ENCODE measurements at regions not wholly inside any gene's neighbourhood (a gene's known extent, or its start where the extent isn't known, plus 50 kb on each side); places are given as distances from the start of the nearest gene placed in this dataset.

DNA sequence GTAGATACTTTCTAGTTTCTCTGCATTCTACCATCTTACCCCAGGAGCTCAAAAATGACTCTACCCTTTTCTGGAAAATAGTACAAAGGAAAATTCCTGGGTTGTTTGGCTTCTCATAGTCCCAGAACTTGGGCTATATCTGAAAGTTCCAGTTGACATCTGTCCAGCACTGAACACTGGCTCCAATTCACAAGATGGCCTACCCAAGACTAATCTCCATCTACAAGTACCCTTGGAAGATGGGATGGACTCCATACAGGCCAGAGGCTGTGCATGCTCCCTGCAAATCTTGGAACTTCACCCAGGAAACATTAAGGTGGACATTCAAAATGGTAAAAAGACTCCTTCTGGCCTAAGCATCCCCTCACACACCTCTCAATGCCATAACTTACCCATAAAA is 427.1 kb downstream of the DTWD2 start (continued):
- TF ChIP-seq, protein P1, sequence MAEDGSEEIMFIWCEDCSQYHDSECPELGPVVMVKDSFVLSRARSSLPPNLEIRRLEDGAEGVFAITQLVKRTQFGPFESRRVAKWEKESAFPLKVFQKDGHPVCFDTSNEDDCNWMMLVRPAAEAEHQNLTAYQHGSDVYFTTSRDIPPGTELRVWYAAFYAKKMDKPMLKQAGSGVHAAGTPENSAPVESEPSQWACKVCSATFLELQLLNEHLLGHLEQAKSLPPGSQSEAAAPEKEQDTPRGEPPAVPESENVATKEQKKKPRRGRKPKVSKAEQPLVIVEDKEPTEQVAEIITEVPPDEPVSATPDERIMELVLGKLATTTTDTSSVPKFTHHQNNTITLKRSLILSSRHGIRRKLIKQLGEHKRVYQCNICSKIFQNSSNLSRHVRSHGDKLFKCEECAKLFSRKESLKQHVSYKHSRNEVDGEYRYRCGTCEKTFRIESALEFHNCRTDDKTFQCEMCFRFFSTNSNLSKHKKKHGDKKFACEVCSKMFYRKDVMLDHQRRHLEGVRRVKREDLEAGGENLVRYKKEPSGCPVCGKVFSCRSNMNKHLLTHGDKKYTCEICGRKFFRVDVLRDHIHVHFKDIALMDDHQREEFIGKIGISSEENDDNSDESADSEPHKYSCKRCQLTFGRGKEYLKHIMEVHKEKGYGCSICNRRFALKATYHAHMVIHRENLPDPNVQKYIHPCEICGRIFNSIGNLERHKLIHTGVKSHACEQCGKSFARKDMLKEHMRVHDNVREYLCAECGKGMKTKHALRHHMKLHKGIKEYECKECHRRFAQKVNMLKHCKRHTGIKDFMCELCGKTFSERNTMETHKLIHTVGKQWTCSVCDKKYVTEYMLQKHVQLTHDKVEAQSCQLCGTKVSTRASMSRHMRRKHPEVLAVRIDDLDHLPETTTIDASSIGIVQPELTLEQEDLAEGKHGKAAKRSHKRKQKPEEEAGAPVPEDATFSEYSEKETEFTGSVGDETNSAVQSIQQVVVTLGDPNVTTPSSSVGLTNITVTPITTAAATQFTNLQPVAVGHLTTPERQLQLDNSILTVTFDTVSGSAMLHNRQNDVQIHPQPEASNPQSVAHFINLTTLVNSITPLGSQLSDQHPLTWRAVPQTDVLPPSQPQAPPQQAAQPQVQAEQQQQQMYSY (CRISPR knock-in tag; IDR thresholded peaks at IDR 0.05), result no peak
- TF ChIP-seq TCF7 (CRISPR knock-in tag; IDR thresholded peaks at IDR 0.05; ENCODE audit: low read depth), result no peak

GRCh38 chr5:118558871-118559270 is 429.5 kb downstream of the DTWD2 start:
- DNase-seq (ENCODE audit: low spot score) (no peak), ATAC-seq (no peak)
- H3K27me3 Mint-ChIP-seq (ENCODE audit: low read depth), result no peaks in the 10 kb centered on the region
- H3K4me3 Mint-ChIP-seq, result no peak overlapping the region
- no peaks in the 10 kb centered on the region for H3K36me3 Mint-ChIP-seq
- POLR2A ChIA-PET, result interaction anchor here (0.7 kb wide), 1 partner anchor 1072 kb away, joined by 3 read pairs; no protein-coding TSS in a partner anchor
- H3K9me3 Mint-ChIP-seq, result no peaks in the 10 kb centered on the region
- TF ChIP-seq ATF3 (CRISPR knock-in tag; conservative IDR thresholded peaks at IDR 0.05), result no peak
- no peak for TF ChIP-seq SOX15 (CRISPR knock-in tag; IDR thresholded peaks at IDR 0.05)
- no peak for TF ChIP-seq FOXK1 (CRISPR knock-in tag; IDR thresholded peaks at IDR 0.05)
- no peak for TF ChIP-seq GRHL2 (CRISPR knock-in tag; IDR thresholded peaks at IDR 0.05; ENCODE audit: insufficient replicate concordance, severe bottlenecking)
- TF ChIP-seq, protein P2, sequence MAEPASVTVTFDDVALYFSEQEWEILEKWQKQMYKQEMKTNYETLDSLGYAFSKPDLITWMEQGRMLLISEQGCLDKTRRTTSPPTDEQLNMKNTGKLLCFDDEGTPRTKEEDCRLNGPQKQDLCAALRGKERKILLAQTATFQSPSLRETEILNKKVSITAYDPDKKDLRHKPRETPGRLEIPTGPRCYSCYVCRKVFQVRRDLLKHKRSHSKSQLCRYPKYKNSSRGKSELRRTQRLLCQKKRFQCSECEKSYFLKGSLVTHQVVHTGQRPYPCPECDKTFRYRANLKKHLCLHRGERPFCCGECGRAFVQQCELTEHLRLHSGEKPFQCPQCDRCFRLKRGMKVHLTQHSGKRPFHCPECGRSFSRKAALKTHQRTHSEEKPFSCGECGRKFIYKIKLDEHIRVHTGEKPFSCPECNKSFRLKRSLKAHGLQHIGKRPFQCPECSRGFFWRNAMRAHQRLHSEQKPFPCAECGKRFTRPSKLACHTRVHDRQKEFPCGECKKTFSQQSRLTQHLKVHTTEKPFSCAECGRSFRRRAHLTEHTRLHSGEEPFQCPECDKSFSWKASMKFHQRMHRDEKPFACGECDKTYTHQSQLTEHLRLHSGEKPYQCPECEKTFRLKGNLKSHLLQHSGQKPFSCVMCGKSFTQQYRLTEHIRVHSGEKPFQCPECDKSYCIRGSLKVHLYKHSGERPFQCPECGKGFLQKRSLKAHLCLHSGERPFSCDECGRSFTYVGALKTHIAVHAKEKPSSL (CRISPR knock-in tag; conservative IDR thresholded peaks at IDR 0.05), result no peak
- TF ChIP-seq, protein P3, sequence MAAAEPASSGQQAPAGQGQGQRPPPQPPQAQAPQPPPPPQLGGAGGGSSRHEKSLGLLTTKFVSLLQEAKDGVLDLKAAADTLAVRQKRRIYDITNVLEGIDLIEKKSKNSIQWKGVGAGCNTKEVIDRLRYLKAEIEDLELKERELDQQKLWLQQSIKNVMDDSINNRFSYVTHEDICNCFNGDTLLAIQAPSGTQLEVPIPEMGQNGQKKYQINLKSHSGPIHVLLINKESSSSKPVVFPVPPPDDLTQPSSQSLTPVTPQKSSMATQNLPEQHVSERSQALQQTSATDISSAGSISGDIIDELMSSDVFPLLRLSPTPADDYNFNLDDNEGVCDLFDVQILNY (CRISPR knock-in tag; IDR thresholded peaks at IDR 0.05), result no peak
- no peak for TF ChIP-seq SMAD3 (CRISPR knock-in tag; IDR thresholded peaks at IDR 0.05; ENCODE audit: borderline replicate concordance)
- TF ChIP-seq, protein P4, sequence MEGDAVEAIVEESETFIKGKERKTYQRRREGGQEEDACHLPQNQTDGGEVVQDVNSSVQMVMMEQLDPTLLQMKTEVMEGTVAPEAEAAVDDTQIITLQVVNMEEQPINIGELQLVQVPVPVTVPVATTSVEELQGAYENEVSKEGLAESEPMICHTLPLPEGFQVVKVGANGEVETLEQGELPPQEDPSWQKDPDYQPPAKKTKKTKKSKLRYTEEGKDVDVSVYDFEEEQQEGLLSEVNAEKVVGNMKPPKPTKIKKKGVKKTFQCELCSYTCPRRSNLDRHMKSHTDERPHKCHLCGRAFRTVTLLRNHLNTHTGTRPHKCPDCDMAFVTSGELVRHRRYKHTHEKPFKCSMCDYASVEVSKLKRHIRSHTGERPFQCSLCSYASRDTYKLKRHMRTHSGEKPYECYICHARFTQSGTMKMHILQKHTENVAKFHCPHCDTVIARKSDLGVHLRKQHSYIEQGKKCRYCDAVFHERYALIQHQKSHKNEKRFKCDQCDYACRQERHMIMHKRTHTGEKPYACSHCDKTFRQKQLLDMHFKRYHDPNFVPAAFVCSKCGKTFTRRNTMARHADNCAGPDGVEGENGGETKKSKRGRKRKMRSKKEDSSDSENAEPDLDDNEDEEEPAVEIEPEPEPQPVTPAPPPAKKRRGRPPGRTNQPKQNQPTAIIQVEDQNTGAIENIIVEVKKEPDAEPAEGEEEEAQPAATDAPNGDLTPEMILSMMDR (IDR thresholded peaks at IDR 0.05), result no peak
- TF ChIP-seq HMGA2 (CRISPR knock-in tag; IDR thresholded peaks at IDR 0.05), result no peak
- no peak for TF ChIP-seq SMAD4 (CRISPR knock-in tag; IDR thresholded peaks at IDR 0.05)
- TF ChIP-seq, protein P5, sequence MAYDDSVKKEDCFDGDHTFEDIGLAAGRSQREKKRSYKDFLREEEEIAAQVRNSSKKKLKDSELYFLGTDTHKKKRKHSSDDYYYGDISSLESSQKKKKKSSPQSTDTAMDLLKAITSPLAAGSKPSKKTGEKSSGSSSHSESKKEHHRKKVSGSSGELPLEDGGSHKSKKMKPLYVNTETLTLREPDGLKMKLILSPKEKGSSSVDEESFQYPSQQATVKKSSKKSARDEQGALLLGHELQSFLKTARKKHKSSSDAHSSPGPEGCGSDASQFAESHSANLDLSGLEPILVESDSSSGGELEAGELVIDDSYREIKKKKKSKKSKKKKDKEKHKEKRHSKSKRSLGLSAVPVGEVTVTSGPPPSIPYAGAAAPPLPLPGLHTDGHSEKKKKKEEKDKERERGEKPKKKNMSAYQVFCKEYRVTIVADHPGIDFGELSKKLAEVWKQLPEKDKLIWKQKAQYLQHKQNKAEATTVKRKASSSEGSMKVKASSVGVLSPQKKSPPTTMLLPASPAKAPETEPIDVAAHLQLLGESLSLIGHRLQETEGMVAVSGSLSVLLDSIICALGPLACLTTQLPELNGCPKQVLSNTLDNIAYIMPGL (CRISPR knock-in tag; IDR thresholded peaks at IDR 0.05), result no peak
- TF ChIP-seq, protein P6, sequence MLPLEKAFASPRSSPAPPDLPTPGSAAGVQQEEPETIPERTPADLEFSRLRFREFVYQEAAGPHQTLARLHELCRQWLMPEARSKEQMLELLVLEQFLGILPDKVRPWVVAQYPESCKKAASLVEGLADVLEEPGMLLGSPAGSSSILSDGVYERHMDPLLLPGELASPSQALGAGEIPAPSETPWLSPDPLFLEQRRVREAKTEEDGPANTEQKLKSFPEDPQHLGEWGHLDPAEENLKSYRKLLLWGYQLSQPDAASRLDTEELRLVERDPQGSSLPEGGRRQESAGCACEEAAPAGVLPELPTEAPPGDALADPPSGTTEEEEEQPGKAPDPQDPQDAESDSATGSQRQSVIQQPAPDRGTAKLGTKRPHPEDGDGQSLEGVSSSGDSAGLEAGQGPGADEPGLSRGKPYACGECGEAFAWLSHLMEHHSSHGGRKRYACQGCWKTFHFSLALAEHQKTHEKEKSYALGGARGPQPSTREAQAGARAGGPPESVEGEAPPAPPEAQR (CRISPR knock-in tag; IDR thresholded peaks at IDR 0.05), result no peak
- TF ChIP-seq ZMAT4 (CRISPR knock-in tag; IDR thresholded peaks at IDR 0.05), result no peak
- no peak for TF ChIP-seq JUN (CRISPR knock-in tag; IDR thresholded peaks at IDR 0.05)
- TF ChIP-seq CREM (CRISPR knock-in tag; IDR thresholded peaks at IDR 0.05), result no peak
- no peak for TF ChIP-seq RELA (CRISPR knock-in tag; IDR thresholded peaks at IDR 0.05; ENCODE audit: borderline replicate concordance)
- no peak for TF ChIP-seq IRF2 (CRISPR knock-in tag; IDR thresholded peaks at IDR 0.05; ENCODE audit: borderline replicate concordance, low read depth)
- CTCF ChIA-PET, result no interaction called here
- H3K27ac Mint-ChIP-seq, result no peak overlapping the region
- H3K4me1 Mint-ChIP-seq, result peaks cover 25% of the 10 kb centered on the region
